Heart left ventricle (tissue), 13 donors: ENCODE measurements at regions not wholly inside any gene's neighbourhood (a gene's known extent, or its start where the extent isn't known, plus 50 kb on each side); places are given as distances from the start of the nearest gene placed in this dataset.

Experiments used
- POLR2A ChIP-seq, 2 donors: fragments of 450-650 bp; IDR thresholded peaks; one replicate each; pipeline ENCODE4 v1.6.1; 2017; ENCODE audit warnings: antibody characterized with exemption in 2 of 2, mild to moderate bottlenecking in 2 of 2, moderate library complexity in 2 of 2
- TF ChIP-seq, protein P1 (sequence below), 12 donors: fragments of 200-600 bp; sonication (generic) in 4 of 12; IDR thresholded peaks; one replicate each; pipeline versions ENCODE4 v1.5.0 to v1.8.0; 2018 to 2022; ENCODE audit warnings: antibody characterized with exemption in 12 of 12, mild to moderate bottlenecking in 5 of 12
- donor health status: ischemic (EF 13 %, LVEDD 7.1; RV severe dilation, severe dysfunction).
- donor health status: DM: no; HTN: yes; CAD: no.
- donor health status: DM: no; HTN: no; CAD: no.
- donor health status: ischemic (EF 25% LVEDD 6.9; RV normal size, moderate dysfunction).
- donor health status: ischemic (EF 25% LVEDD 5.7; RV mildly dilated, moderate dysfunction).
- donor health status: ischemic (EF 35%, LVEDD 5.7; RV mildly dilated, moderate dysfunction).
- donor health status: nonischemic (EF 11% LVEDD 7.7; RV severe dilation, severe dysfunction).
- donor health status: DM: yes; HTN: yes; CAD: no.
- donor health status: PGD.
- donor health status: ischemic (EF 29% LVEDD 5.4; RV normal size, mild dysfunction).
- donor health status: nonischemic (EF 23%, LVEDD 6.1; RV moderate dilation, normal function).

DNA sequence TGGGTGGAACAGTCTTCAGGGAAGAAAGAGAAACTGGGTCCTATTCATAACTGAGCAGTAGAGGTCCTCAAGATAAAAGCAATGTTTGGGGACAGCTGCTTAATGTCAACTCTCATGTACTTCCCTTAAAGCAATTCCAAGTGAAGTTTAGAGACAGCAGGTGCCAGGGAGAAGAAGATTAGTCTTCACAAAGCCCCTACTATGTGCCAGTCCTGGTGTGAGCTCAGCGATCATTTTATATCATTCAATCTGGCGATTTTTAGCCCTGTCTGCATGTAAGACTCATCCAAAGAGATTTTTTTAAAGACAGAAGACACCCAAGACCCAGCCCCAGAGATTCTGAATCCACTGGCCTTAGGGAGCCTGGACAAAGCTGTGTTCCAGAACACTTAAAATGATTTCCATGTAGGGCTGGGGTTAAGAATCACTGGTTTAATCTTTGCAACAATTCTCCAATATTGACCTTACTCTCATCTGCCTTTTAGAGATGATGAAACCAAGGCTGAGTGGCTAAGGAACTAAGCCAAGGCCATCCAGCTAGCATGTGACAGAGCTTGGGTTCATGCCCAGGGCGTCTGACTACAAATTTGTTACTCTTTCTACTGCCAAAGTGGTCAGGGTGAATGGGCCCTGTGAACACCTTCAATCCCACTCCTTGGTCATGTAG lies 404.5 kb upstream of the TBX3 start:
- TF ChIP-seq, protein P1, sequence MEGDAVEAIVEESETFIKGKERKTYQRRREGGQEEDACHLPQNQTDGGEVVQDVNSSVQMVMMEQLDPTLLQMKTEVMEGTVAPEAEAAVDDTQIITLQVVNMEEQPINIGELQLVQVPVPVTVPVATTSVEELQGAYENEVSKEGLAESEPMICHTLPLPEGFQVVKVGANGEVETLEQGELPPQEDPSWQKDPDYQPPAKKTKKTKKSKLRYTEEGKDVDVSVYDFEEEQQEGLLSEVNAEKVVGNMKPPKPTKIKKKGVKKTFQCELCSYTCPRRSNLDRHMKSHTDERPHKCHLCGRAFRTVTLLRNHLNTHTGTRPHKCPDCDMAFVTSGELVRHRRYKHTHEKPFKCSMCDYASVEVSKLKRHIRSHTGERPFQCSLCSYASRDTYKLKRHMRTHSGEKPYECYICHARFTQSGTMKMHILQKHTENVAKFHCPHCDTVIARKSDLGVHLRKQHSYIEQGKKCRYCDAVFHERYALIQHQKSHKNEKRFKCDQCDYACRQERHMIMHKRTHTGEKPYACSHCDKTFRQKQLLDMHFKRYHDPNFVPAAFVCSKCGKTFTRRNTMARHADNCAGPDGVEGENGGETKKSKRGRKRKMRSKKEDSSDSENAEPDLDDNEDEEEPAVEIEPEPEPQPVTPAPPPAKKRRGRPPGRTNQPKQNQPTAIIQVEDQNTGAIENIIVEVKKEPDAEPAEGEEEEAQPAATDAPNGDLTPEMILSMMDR (IDR thresholded peaks at IDR 0.05): no peak
- no peak for TF ChIP-seq POLR2A (IDR thresholded peaks at IDR 0.05)
